ENCODE measurements at regions not wholly inside any gene's neighbourhood (a gene's known extent, or its start where the extent isn't known, plus 50 kb on each side); places are given as distances from the start of the nearest gene placed in this dataset.
A peak's percentile ranks its signal among the peaks of the same experiment; 100 is the strongest.

GRCh38 chr17:70318051-70318450, 148.7 kb downstream of the KCNJ2 start:
- no peaks in the 10 kb centered on the region for H3K36me3 ChIP-seq
- WGBS, 2 donors = 72 to 85% methylated on average over 3 of the region's 3 CpGs
- peaks cover 0 to 41% (median 5%) of the 10 kb centered on the region in 9 donors for H3K4me1 ChIP-seq
- H3K27ac ChIP-seq = no peak overlapping the region
- DNase-seq = no peak
- TF ChIP-seq CTCF (IDR thresholded peaks at IDR 0.05) = no peak
- intact Hi-C loops (cut with DNase I) = loop anchor here in 5 of 10 donors (5.0 to 10.0 kb wide), 4 partner anchors 143 to 239 kb away; no protein-coding TSS in a partner anchor
- H3K9me3 ChIP-seq = no peaks in the 10 kb centered on the region
- H3K4me3 ChIP-seq = no peak overlapping the region
- no peaks in the 10 kb centered on the region for H3K27me3 ChIP-seq
- no peak for ATAC-seq

DNA sequence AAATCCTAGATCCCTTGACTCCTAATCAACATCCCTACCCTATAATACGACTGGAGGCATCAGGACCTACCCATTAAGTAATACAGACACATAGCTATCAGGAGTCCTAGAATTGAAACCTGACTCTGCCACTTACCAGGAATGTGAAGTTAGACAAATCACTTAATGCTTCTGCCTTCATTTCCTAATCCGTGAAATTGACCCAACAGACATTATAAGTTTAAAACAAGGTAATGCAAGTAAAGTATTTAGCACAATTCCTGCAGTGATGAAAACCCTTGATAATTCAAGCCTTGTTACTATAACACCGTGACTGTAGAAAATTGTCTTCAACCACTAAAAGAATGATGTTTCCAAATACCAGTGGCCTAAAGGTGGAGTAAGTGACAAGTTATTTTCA, 150.2 kb downstream of the KCNJ2 start:
- TF ChIP-seq CTCF (IDR thresholded peaks at IDR 0.05) = no peak
- DNase-seq = no peak
- no peaks in the 10 kb centered on the region for H3K36me3 ChIP-seq
- no peak for ATAC-seq
- intact Hi-C loops (cut with DNase I) = loop anchor here in 5 of 10 donors (5.0 to 10.0 kb wide), 4 partner anchors 145 to 238 kb away; no protein-coding TSS in a partner anchor
- peaks cover 0 to 26% (median 5%) of the 10 kb centered on the region in 9 donors for H3K4me1 ChIP-seq
- H3K27me3 ChIP-seq = no peaks in the 10 kb centered on the region
- no peak overlapping the region for H3K27ac ChIP-seq
- H3K9me3 ChIP-seq = no peaks in the 10 kb centered on the region
- WGBS, 2 donors = 74 to 81% methylated on average over 3 of the region's 3 CpGs
- no peak overlapping the region for H3K4me3 ChIP-seq

DNA sequence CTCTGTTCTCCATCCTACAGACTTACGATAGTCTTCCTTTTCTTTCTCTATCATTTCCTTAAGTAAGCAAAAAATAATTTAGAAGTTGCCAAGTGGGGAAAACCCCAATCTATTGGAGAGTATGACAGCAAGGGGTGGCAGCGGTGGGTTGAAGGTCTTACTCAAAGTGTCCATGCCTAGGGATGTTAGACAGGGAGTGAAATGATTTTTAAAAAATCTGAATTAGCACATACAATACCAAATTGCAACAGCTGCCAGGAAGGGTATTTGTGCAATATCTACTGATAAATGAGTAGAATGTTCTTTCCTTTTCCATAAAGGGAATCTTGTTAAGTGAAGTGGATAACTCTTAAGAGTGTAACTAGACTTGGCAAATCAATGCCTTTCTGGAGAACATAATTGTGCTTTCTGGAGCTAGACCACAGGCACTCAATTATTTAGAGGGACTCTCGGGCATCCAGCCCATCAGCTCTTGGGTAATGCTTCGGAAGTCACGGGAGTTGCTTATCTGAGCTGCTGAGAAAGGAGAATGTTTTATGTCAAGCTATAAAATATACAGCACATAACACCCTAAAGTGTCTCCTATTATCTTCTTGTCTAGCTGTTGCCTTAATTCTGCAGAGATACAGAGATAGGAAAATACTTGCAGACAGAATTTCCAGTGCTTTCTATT, 151.5 kb downstream of the KCNJ2 start:
- TF ChIP-seq CTCF (IDR thresholded peaks at IDR 0.05) = no peak
- WGBS, 2 donors = 22 to 31% methylated on average over 5 of the region's 5 CpGs
- intact Hi-C loops (cut with DNase I) = no loop called here

GRCh38 chr17:70321352-70321751, 152.0 kb downstream of the KCNJ2 start:
- Histone ChIP-seq H3K27me3 (no peaks in the 10 kb centered on the region), H3K27ac (no peak overlapping the region), H3K9me3 (no peaks in the 10 kb centered on the region), H3K4me3 (no peak overlapping the region), H3K4me1 (peaks cover 0 to 25% (median 5%) of the 10 kb centered on the region in 9 donors), H3K36me3 (no peaks in the 10 kb centered on the region)
- ATAC-seq (no peak), DNase-seq (no peak)
- 60 to 72% methylated on average over 4 of the region's 4 CpGs for WGBS, 2 donors
- no peak for TF ChIP-seq CTCF (IDR thresholded peaks at IDR 0.05)
- intact Hi-C loops (cut with DNase I) = no loop called here

More for the DNA sequence above, 151.5 kb downstream of the KCNJ2 start:
- Histone ChIP-seq H3K4me1 (peaks cover 0 to 25% (median 5%) of the 10 kb centered on the region in 9 donors), H3K27ac (no peak overlapping the region), H3K4me3 (no peak overlapping the region), H3K36me3 (no peaks in the 10 kb centered on the region), H3K27me3 (no peaks in the 10 kb centered on the region), H3K9me3 (no peaks in the 10 kb centered on the region)
- peak in 3 of 8 donors; percentile 17 to 85 (median 27) for ATAC-seq
- DNase-seq = no peak
